Fibroblast of skin of right quadriceps (primary cell): ENCODE measurements at regions not wholly inside any gene's neighbourhood (a gene's known extent, or its start where the extent isn't known, plus 50 kb on each side); places are given as distances from the start of the nearest gene placed in this dataset.
A peak's percentile ranks its signal among the peaks of the same experiment; 100 is the strongest.
"Not testable (repeated sequence)": the region's sequence is repeated elsewhere in the genome, so short reads cannot be mapped to it uniquely, and the experiment has no call there.

ENCODE experiments used
- DNase-seq: peaks from one replicate; pipeline ENCODE4 v3.0.0-alpha.2; 2013

- no peak for DNase-seq
Observed at GRCh38 chr4:53712408-53713020, 121.2 kb upstream of the LNX1 start.

GRCh38 chr4:53711926-53712325, 120.6 kb upstream of the LNX1 start:
- DNase-seq: no peak

GRCh38 chr4:53709693-53710092, 118.4 kb upstream of the LNX1 start:
- DNase-seq: no peak

GRCh38 chr4:53707491-53707890, 116.2 kb upstream of the LNX1 start:
- no peak for DNase-seq

- DNase-seq: peak; percentile 69
Observed at GRCh38 chr4:53706422-53707032, 115.2 kb upstream of the LNX1 start.

- no peak for DNase-seq
Observed at GRCh38 chr4:53705972-53706371, 114.7 kb upstream of the LNX1 start.

- no peak for DNase-seq
Observed at GRCh38 chr4:53705151-53705764, 114.0 kb upstream of the LNX1 start.

- no peak for DNase-seq
Observed at GRCh38 chr4:53704329-53704728, 113.0 kb upstream of the LNX1 start.

GRCh38 chr4:53703267-53703655, 112.0 kb upstream of the LNX1 start:
- no peak for DNase-seq

- peak; percentile 77 for DNase-seq
Observed at GRCh38 chr4:53702334-53703266, 111.3 kb upstream of the LNX1 start.

- not testable (repeated sequence) for DNase-seq
Observed at GRCh38 chr4:53701260-53701659, 110.0 kb upstream of the LNX1 start.

GRCh38 chr4:53699310-53699709, 108.0 kb upstream of the LNX1 start:
- not testable (repeated sequence) for DNase-seq

- no peak for DNase-seq
Observed at GRCh38 chr4:53697016-53697685, 105.9 kb upstream of the LNX1 start.

GRCh38 chr4:53695540-53696463, 104.5 kb upstream of the LNX1 start:
- no peak for DNase-seq

GRCh38 chr4:53694666-53695065, 103.4 kb upstream of the LNX1 start:
- DNase-seq: no peak

- DNase-seq: no peak
Observed at GRCh38 chr4:53693909-53694308, 102.6 kb upstream of the LNX1 start.

GRCh38 chr4:53693408-53693807, 102.1 kb upstream of the LNX1 start:
- no peak for DNase-seq

- peak; percentile 100 for DNase-seq
Observed at GRCh38 chr4:53688186-53688790, 97.0 kb upstream of the LNX1 start.

- peak; percentile 35 for DNase-seq
Observed at GRCh38 chr4:53686521-53686920, 95.2 kb upstream of the LNX1 start.

GRCh38 chr4:53684136-53685130, 93.1 kb upstream of the LNX1 start:
- DNase-seq: no peak
